Mammary epithelial cell (primary cell): ENCODE measurements at regions not wholly inside any gene's neighbourhood (a gene's known extent, or its start where the extent isn't known, plus 50 kb on each side); places are given as distances from the start of the nearest gene placed in this dataset.

ENCODE experiments used
- CTCF ChIP-seq, 2 donors: IDR thresholded peaks in 1 of 2; conservative IDR thresholded peaks in 1 of 2; 2 replicates each; pipeline ENCODE4 v1.5.1; 2011 to 2012; ENCODE audit warnings: inconsistent platforms in 2 of 2, low read length in 2 of 2, mild to moderate bottlenecking in 2 of 2, control low read depth in 1 of 2, low read depth in 1 of 2; ENCODE audit not compliant: insufficient read depth in 1 of 2; ENCODE audit errors: extremely low read depth in 1 of 2
- EZH2 ChIP-seq: IDR thresholded peaks from 2 replicates; pipeline ENCODE4 v1.6.1; 2012; ENCODE audit warnings: low read length, inconsistent platforms, borderline replicate concordance

- TF ChIP-seq CTCF (conservative IDR thresholded peaks at IDR 0.05 in 1 of 2, IDR thresholded peaks at IDR 0.05 in 1 of 2; ENCODE audit: extremely low read depth in 1 of 2, insufficient read depth in 1 of 2, low read depth in 1 of 2, low read length in 2 of 2) (no peak), EZH2 (no peak)
These were observed 1308.0 kb upstream of the MIR17HG start for GRCh38 chr13:90039516-90039915.
